HCEC 1CT (cell line): ENCODE measurements at regions not wholly inside any gene's neighbourhood (a gene's known extent, or its start where the extent isn't known, plus 50 kb on each side); places are given as distances from the start of the nearest gene placed in this dataset.
"Not testable (repeated sequence)": the region's sequence is repeated elsewhere in the genome, so short reads cannot be mapped to it uniquely, and the experiment has no call there.

Experiments used
- DNase-seq: peaks from one replicate; pipeline ENCODE4 v3.0.0-alpha.2; 2017

DNA sequence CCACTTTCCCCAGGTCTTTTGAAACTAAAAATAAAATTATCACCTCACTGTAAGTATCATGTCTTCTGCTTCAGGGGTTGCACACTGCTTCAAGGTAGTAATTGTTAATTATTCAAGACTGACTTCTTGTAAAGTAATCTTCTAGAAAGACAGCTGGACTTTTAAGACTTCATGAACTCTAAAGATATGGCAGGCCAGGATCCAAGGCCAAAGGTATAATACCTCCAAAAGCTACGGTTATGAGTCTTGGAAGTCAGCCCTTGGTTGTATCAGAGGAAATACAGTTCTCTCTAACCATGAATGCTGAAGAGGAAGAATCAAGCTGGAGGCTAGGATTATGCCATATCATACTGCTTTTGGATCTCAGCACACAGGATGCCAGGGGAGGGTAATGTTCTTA, 1346.8 kb upstream of the GJE1 start:
- DNase-seq: no peak

DNA sequence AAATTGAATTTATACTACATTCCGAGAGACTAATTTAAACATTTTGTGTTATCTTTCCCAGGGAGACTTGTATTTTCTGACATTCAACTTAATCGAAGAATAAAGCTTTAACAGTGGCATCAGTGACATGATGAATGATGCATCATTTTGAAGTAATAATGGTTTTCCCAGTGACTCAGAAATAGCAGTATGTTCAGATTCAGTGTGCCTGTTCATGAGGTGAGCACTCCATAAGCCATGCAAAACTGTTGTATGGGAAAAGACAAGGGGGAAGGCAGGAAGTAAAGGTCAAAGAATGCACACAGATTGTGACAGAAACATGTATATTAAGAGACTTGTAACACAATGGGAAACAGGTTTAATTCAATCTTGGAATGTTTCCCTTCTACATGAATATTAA, 1348.2 kb upstream of the GJE1 start:
- DNase-seq: peak; percentile 59

GRCh38 chr6:140783504-140783903, 1349.2 kb upstream of the GJE1 start:
- DNase-seq: not testable (repeated sequence)

DNA sequence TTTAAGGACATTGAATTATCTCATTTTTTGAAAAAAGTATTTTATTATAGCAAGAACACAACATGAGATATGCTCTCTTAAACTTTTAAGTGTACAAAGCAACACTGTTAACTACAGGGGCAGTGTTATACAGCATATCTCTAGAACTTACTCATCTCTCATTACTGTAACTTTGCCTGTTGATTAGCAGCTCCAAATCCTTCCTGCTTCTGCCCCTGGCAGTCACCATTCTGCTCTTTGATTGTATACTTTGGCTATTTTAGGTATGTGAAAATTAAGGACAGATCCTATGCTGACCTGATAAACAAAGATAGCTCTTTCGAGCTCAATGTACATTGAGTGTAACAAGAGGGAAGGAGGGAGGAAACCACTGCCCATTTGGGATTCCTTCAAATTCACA, 1349.8 kb upstream of the GJE1 start:
- no peak for DNase-seq

GRCh38 chr6:140779991-140780596, 1352.6 kb upstream of the GJE1 start:
- DNase-seq: no peak

DNA sequence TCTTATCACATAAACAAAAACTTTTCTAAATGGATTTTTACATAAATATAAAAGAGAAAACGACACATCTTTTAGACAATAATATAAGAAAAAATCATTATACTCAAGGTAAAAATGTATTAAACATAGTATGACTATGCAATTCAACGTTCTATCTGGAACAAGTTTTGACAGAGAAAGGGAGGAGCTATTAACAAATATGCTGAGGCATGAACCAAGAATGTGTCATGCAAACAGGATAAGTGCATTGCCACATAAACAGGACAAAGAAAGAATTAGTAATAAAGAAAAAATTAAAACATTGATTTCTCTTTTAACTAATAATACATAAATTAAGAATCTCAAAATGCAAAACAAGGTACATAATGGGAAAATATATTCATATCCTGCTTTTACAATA, 1353.4 kb upstream of the GJE1 start:
- peak; percentile 58 for DNase-seq

DNA sequence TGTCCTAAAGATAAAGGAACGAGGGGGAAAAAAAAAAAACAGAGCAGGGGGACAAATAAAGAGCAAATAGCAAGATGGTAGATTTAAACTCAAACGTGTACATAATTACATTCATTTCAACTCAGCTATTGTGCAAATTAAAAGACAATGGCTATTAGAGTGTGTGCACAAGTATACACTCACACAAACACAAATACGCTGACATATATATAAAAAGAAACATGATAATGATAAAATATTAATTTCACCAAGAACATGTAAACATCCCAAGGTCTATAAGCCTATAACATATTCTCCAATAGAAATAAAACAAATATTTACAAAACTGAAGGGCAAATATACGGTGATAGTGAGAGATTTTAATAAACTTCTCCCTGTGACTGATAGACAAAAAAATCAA, 1354.9 kb upstream of the GJE1 start:
- no peak for DNase-seq

DNA sequence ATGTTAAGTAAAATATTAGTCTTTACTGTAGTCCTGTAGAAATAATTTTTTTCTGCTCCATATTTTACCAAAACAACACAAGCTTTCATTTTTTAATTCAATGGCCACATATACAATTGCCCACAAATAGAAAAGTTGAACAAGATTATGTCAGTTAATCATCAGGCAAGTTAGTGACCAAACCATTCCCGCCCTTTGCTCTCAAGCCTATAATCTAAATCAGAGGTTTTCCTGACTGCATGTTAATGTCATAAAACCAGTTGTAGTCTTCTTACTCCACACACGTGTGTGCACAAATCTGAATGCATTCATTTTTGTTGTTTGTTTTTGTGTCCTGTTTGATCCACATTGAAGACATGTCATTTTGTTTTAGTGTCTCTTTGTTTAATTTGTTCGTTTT, 1357.7 kb upstream of the GJE1 start:
- DNase-seq: no peak

GRCh38 chr6:140774080-140774505, 1358.6 kb upstream of the GJE1 start:
- peak; percentile 76 for DNase-seq

GRCh38 chr6:140773276-140773675, 1359.4 kb upstream of the GJE1 start:
- peak; percentile 22 for DNase-seq

DNA sequence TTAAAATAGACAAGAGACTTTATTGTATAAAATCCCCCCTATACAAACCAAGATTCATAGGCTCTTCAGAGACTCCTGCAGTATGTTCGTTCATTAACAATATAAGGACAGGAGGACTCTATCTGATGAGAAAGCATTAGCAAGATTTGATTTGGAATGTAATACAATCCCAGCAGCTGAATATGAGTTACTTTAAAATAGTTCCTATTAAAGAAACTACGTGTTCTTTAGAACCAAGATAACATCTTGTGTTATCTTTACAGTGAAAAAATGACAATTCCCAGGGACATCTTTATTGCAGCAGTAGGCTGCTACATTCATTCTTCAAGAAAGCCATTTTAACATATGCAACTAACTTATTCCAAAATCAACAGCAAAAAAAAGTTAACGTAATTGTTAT, 1360.1 kb upstream of the GJE1 start:
- no peak for DNase-seq

DNA sequence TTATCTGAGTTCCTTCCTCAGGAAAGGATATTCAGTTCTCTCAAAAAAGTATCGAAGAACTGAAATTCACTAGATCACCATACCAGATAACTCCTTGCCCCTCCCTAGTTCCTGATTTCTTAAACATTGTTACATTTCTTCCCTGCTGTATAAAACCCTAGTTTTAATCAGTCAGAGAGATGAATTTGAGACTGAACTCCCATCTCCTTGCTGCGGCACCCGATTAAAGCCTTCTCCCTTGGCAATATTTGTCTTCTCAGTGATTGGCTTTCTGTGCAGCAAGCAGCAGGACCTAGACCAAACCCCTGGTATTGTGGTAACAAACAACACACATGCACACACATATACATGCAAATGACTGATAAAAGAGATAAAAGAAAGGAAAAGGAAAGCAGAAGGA, 1364.6 kb upstream of the GJE1 start:
- DNase-seq: no peak

- DNase-seq: no peak
These were observed 1365.7 kb upstream of the GJE1 start for GRCh38 chr6:140766999-140767398.

GRCh38 chr6:140758169-140758877, 1374.4 kb upstream of the GJE1 start:
- no peak for DNase-seq

- DNase-seq: no peak
These were observed 1377.8 kb upstream of the CITED2 start for GRCh38 chr6:140752234-140752633.

- DNase-seq: no peak
These were observed 1372.7 kb upstream of the CITED2 start for GRCh38 chr6:140747114-140747513.

DNA sequence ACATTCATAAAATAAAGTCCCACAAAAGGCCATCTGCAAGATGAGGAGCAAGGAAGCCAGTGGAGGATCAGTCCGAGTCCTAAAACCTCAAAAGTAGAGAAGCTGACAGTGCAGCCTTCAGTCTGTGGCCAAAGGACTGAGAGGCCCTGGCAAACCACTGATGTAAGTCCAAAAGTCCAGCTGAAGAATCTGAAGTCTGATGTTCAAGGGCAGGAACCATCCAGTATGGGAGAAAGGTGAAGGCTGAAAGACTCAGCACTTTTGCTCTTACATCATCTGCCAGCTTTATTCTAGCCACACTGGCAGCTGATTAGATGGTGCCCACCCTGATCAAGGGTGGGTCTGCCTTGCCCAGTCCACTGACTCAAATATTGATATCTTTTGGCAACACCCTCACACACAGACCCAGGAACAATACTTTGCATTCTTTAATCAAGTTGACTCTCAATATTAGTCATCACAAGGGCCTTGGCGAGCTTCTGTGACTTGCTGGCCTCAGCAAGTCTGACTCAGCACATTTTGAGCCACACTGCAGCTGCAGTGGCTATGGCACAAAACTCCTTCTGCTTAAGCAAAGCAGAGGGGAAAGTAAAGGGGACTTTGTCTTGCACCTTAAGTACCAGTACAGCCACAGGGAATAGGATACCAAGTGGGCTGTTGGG, 1370.3 kb upstream of the CITED2 start:
- DNase-seq: peak; percentile 75

DNA sequence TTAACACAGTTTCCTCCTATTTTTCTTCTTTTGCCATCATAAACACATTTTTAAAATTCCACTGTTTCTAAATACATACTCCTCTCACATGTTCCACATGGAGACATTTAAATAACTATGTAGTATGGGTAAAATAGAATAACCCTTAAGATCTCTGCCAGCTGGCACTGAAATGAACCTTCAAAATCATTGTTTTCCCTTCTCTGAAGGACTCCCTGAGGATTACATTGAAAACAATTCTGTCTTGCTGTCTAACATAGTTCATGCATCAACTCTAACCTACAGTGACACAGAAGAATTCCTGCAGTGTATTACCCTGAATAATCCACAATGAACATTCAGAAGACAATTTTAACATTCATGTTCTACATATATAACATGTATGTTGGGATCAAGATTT, 1361.8 kb upstream of the CITED2 start:
- DNase-seq: no peak

GRCh38 chr6:140732991-140733390, 1358.5 kb upstream of the CITED2 start:
- no peak for DNase-seq

- DNase-seq: no peak
These were observed 1357.7 kb upstream of the CITED2 start for GRCh38 chr6:140732155-140732554.

DNA sequence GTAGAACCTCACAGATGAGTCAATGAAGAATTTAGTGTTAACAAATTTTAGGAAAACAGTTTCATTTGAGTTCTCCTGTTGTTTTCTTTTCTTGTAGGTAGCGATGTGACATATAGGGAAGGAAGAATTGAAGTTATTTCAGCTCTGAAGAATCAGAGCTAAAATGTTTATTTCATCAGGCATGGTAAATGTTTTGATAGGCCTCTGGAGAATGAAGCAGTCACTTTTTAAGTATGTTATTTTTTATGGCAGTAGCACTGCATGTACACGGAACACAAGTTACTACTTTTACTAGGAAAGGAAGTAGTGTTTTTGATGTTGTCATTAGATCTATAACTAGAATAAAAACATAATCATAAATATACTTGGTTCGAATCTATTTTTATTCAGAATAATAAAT, 1357.3 kb upstream of the CITED2 start:
- no peak for DNase-seq

GRCh38 chr6:140729521-140729920, 1355.1 kb upstream of the CITED2 start:
- DNase-seq: no peak

GRCh38 chr6:140718021-140718420, 1343.6 kb upstream of the CITED2 start:
- DNase-seq: no peak

GRCh38 chr6:140713495-140713894, 1339.0 kb upstream of the CITED2 start:
- no peak for DNase-seq
